ENCODE measurements at regions not wholly inside any gene's neighbourhood (a gene's known extent, or its start where the extent isn't known, plus 50 kb on each side); places are given as distances from the start of the nearest gene placed in this dataset.

DNA sequence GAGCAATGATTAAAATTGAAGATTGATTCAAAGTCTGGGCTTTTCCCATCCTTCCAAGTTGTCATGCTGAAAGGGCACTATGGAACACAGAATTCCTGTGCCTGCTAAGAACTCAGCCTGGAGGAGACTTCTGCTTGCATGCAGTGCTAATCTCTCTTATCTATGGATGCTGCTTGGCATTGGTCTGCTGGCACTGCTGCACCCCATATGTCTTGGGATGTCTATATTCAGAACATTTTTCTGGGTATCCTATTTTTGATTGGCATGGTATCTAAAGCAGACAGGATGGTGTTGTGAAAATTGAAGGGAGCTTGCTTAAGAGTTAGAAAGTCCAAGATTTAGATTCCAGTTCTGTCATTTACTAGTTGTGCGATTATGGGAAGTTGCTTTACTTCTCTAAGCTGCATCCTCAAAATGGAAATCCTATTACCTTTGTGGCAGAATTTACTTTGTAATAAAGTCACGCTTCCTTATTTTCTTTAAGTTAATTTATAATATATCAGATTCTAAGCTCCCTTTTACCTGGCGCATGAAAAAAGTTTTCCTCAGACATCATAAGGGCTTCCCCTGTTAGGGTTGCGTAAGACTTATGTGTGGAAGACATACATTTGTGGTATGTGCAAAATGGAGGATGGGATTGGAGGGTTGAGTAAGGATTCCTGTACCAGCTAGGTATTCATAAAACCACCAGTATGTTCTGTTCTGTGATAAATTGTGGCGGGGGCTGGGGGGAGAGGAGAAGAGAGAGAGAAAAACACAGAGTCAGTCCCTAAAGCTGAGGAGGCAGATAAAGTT, 254.0 kb downstream of the DMAC1 start:
- CTCF ChIA-PET, result no interaction called here
- no TSS peak for BruUV-seq (replicated peaks)
- intact Hi-C loops (cut with micrococcal nuclease; ENCODE audit: unreplicated experiment), result no loop called here

DNA sequence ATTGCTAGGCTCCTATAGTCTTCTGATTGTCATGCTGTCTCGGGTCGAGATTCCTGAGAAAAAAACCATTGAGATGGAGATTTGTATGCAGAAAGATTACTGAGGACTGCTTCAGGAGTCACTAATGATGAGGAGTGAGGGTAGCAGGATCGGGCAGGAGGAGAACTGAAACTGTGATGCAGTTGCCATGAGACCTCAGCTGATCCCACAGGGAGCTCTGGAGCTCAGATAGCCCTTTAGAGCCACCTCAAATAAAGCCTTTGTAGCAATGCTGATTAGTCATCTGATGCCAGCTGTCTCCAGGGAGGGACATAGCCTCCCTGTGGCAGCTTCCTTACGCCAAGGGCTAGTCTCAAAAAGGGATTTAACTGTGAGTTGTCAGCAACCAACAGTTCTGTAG, 256.9 kb downstream of the DMAC1 start:
- no TSS peak for BruUV-seq (replicated peaks)
- POLR2A ChIA-PET (ENCODE audit: unreplicated experiment), result no interaction called here
- CTCF ChIA-PET, result no interaction called here

More for the DNA sequence above, 254.0 kb downstream of the DMAC1 start:
- POLR2A ChIA-PET (ENCODE audit: unreplicated experiment), result no interaction called here
- TF ChIP-seq, protein P1, sequence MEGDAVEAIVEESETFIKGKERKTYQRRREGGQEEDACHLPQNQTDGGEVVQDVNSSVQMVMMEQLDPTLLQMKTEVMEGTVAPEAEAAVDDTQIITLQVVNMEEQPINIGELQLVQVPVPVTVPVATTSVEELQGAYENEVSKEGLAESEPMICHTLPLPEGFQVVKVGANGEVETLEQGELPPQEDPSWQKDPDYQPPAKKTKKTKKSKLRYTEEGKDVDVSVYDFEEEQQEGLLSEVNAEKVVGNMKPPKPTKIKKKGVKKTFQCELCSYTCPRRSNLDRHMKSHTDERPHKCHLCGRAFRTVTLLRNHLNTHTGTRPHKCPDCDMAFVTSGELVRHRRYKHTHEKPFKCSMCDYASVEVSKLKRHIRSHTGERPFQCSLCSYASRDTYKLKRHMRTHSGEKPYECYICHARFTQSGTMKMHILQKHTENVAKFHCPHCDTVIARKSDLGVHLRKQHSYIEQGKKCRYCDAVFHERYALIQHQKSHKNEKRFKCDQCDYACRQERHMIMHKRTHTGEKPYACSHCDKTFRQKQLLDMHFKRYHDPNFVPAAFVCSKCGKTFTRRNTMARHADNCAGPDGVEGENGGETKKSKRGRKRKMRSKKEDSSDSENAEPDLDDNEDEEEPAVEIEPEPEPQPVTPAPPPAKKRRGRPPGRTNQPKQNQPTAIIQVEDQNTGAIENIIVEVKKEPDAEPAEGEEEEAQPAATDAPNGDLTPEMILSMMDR (conservative IDR thresholded peaks at IDR 0.05), result no peak
- TF ChIP-seq EZH2 (IDR thresholded peaks at IDR 0.05; ENCODE audit: low read depth), result no peak
- no peak for DNase-seq
- Histone ChIP-seq H2AFZ (no peak overlapping the region), H4K20me1 (ENCODE audit: insufficient read depth) (no peaks in the 10 kb centered on the region), H3K9me2 (ENCODE audit: insufficient read depth) (no peaks in the 10 kb centered on the region), H3K27me3 (ENCODE audit: insufficient read depth, low read depth) (no peaks in the 10 kb centered on the region; the same call in 1 of the 2 replicates), H3K9me3 (ENCODE audit: insufficient read depth, low read depth) (no peaks in the 10 kb centered on the region), H3K4me3 (no peak overlapping the region), H3F3A (ENCODE audit: insufficient read depth, low read depth) (no peaks in the 10 kb centered on the region), H3K4me2 (no peak overlapping the region), H3K79me2 (ENCODE audit: low read depth) (no peaks in the 10 kb centered on the region), H3K4me1 (replicated peaks; ENCODE audit: insufficient read depth) (no peaks in the 10 kb centered on the region), H3K36me3 (ENCODE audit: low read depth) (no peaks in the 10 kb centered on the region), H3K27ac (no peak overlapping the region)

DNA sequence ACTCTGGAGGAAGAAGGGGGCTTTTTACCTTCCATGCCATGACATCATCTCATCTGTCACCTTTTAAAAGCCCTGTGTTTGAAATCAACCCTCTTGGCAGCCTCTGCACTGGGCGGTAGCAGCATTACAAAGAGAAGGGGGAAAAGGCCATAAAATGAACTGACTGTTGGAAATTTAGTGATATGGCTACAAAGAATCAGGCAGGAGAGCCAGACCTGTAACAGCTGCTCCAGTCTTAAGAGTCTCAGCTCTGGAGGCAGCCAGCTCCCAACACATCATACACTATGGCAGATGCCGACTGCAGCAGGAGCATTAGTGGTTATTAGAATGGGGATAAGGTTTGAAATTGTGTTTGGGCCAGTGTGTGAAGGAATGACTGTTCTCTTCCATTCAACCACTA, 257.5 kb downstream of the DMAC1 start:
- Histone ChIP-seq H2AFZ (no peak overlapping the region), H3K4me3 (no peak overlapping the region), H3K4me2 (no peak overlapping the region), H4K20me1 (ENCODE audit: insufficient read depth) (no peaks in the 10 kb centered on the region), H3K27me3 (ENCODE audit: insufficient read depth, low read depth) (no peaks in the 10 kb centered on the region; the same call in 1 of the 2 replicates), H3K9me2 (ENCODE audit: insufficient read depth) (no peaks in the 10 kb centered on the region), H3K36me3 (ENCODE audit: low read depth) (no peaks in the 10 kb centered on the region), H3K4me1 (replicated peaks; ENCODE audit: insufficient read depth) (no peaks in the 10 kb centered on the region), H3F3A (ENCODE audit: insufficient read depth, low read depth) (no peaks in the 10 kb centered on the region), H3K79me2 (ENCODE audit: low read depth) (no peaks in the 10 kb centered on the region), H3K27ac (no peak overlapping the region), H3K9me3 (ENCODE audit: insufficient read depth, low read depth) (no peaks in the 10 kb centered on the region)
- POLR2A ChIA-PET (ENCODE audit: unreplicated experiment), result no interaction called here
- intact Hi-C loops (cut with micrococcal nuclease; ENCODE audit: unreplicated experiment), result no loop called here
- TF ChIP-seq EZH2 (IDR thresholded peaks at IDR 0.05; ENCODE audit: low read depth), result no peak
- TF ChIP-seq, protein P1 (conservative IDR thresholded peaks at IDR 0.05), result no peak
- BruUV-seq (replicated peaks), result no TSS peak
- no peak for DNase-seq
- CTCF ChIA-PET, result no interaction called here

More for the DNA sequence above, 256.9 kb downstream of the DMAC1 start:
- DNase-seq, result no peak
- no peaks in the 10 kb centered on the region for H3K9me3 ChIP-seq (ENCODE audit: insufficient read depth, low read depth)
- no peaks in the 10 kb centered on the region for H3K36me3 ChIP-seq (ENCODE audit: low read depth)
- no peaks in the 10 kb centered on the region; the same call in 1 of the 2 replicates for H3K27me3 ChIP-seq (ENCODE audit: insufficient read depth, low read depth)
- H3K79me2 ChIP-seq (ENCODE audit: low read depth), result no peaks in the 10 kb centered on the region
- intact Hi-C loops (cut with micrococcal nuclease; ENCODE audit: unreplicated experiment), result no loop called here
- H3K4me1 ChIP-seq (replicated peaks; ENCODE audit: insufficient read depth), result no peaks in the 10 kb centered on the region
- H3K27ac ChIP-seq, result no peak overlapping the region
- no peaks in the 10 kb centered on the region for H3K9me2 ChIP-seq (ENCODE audit: insufficient read depth)
- no peak overlapping the region for H3K4me2 ChIP-seq
- no peak overlapping the region for H2AFZ ChIP-seq
- H3F3A ChIP-seq (ENCODE audit: insufficient read depth, low read depth), result no peaks in the 10 kb centered on the region
- TF ChIP-seq, protein P1 (conservative IDR thresholded peaks at IDR 0.05), result no peak
- TF ChIP-seq EZH2 (IDR thresholded peaks at IDR 0.05; ENCODE audit: low read depth), result no peak
- H3K4me3 ChIP-seq, result no peak overlapping the region
- H4K20me1 ChIP-seq (ENCODE audit: insufficient read depth), result no peaks in the 10 kb centered on the region
